GM19025 (cell line): ENCODE measurements at regions not wholly inside any gene's neighbourhood (a gene's known extent, or its start where the extent isn't known, plus 50 kb on each side); places are given as distances from the start of the nearest gene placed in this dataset.

Experiments
- ATAC-seq: cut with Tn5 transposase; IDR thresholded peaks from one replicate; pipeline ENCODE4 v1.9.1; 2021; ENCODE audit warnings: mild to moderate bottlenecking, low read depth, moderate library complexity; ENCODE audit not compliant: unreplicated experiment

DNA sequence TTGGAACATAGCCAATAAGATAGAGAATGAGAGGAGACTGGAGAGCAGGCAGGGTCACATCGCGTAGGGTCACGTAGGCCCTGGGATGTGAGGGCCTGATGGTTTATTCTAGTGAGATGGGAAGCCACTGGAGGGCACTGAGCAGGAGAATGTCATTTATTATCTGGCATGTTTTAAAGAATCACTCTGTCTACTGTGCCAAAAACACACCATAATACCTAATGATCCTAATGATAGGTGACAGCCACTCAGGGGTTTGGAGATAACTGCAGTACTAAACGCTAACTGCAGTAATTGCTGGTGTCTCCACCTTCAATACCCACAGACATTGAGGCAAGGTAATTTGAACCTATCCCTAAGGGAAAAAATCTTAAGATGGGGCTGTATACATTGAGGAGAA is 185.4 kb downstream of the TTLL7 start:
- ATAC-seq = no peak

DNA sequence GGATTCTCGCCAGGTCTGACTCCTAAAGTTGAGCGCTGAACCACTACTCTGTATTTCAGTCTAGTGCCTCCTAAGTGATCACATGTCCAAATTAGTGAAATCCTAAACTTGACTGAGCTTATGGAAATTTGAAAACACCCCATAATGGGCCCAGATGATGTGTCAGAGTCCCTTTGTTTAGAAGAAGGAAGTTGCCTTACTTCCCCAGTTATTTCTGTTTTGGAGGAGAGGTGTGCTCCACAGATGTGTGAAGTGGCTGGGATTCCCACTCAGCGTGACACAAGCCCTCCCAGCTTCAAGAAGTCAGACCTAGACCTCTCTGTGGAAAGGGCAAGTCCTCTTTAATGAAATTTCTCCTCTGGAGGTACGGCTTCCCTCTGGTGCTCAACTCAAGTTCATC is 188.8 kb downstream of the TTLL7 start:
- no peak for ATAC-seq

DNA sequence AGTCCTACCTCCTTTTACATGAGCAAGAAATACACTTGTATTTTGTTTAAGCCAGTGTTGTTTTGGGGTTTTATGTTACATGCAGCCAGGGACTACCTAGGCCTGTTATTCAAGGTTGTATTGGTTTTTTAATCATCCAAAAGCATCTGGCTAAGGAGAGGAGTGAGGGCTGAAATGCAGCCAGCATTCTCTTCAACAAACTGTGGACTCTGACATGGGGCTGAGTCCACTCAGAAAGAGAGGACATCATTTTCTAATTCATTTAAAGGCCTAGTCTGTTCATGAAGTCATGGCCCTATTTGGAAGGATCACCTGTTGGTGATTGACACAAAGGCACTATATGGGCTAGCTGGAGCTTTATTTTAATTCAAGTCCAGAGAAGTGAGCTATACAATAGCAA is 190.4 kb downstream of the TTLL7 start:
- ATAC-seq = no peak

DNA sequence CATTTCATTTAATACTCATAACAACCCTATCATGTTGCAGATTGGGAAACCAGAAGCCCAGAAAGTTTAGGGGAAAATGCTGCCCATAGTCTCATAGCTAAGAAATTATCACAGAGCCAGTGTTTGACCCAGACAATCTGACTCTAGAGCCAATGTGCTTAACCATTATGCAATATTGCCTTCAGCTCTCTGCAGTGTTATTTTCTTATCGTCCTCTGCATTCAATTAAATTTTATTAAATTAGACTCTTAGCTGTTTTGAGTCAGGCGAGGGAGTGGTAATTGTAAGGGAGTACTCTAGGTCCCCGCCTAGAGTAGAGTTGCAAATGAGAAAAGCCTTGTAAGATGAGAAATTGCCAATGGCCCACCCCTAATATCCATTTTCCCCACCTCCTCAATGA is 191.1 kb downstream of the TTLL7 start:
- ATAC-seq = no peak

DNA sequence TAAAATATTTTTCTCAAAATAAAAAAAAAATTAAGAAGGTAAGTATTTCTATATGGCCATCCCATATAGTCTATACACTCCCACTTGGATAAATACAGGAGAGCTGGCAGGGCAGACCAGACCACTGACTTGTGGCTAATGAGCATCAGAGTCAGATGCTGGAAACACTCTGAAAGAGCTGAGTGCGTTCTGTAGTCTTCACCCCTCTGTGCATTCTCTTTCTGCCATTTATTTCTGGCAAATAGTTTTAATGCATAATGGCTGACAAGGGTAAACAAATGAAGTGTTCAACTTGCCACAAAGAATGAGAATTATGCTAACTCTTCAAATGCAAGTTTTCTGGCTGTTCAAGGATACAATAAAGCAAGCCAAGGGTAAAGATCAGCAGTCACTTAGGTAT is 191.7 kb downstream of the TTLL7 start:
- ATAC-seq = no peak

DNA sequence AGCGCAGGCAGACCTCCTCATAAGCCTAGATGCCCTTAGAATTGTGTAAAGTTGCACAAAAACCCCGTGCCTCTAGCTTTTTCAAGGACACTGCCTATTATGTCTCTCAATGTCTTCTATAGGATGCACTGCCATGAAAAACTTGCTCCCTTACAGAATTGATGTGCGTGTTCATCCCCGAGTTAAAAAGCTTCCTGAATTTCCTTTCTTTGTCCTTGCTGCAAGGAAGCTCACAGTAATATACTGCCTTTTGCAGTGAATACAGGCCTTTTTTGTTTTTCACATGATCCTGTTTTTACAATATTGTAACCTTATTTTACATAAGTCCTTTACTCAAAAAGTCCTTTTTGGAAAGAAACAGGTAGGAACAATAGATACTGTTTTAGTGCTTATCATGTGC is 193.0 kb downstream of the TTLL7 start:
- ATAC-seq = no peak

DNA sequence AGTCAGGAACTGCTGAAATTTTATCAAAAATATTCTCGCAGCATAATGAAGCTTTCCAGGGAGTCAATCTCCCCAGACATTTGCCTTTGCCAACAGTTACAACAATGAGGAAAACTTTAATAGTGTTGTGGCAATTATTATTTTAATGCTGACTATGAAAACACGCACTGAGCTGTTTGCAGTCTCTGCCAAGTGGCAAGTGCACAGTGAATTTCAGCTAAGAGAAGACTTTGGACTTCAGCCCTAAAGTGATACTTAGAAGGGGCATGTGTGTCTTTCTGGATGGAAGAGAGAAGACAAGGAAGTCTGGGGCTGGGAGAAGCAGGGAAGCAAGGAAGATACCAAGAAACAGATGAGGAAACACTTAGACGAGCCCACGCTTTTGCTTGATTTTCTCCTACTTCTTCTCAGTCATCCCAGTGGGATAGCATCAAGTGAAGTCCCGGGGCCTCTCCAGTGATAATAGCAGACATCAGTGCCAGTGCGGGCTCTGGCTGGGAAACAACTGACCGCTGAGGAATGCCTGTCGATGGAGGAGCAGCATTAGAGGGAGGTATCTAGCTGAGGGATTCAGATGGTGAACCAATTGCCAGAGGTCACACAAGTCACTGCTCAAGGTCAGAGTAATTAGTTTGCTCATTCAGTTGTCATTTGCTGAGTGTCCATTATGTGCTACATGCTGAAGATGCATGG is 196.3 kb downstream of the TTLL7 start:
- ATAC-seq = no peak

DNA sequence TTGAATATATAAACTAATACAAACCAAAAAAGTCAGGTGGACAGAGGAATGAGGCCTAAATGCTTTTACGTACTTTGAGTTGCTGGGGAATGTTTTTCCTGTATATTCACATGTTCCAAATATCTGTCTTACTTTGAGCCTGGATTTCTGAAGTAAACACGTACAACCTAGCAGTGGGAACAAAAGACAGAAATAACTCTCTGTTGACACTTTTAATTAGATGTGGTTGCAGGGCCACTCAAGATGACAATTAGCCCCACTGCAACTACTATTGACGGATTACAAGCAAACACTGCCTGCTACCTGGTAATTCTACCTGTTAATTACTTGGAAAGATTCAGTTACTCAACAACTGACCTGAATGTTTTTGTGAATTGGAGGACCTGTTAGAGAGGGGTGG is 196.9 kb downstream of the TTLL7 start:
- no peak for ATAC-seq

DNA sequence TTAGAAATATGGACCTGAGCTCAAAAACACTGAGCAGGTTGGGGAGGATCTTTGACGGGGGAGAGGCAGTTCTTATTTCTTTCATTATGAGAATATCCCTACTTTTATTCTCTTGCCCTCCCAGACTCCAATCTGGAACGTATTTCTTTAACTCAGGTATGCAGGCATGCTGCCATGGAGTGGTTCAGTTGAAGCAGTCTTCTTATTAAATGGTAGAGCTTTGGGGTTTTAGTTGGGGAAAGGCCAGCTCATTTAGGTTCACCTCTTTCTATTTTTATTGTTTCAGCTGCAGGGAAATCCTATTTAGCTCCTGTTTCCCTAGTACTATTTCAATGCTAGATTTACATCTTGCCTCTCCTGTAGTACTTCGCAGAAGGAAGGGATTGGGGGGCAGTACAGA is 198.9 kb downstream of the TTLL7 start:
- ATAC-seq = no peak

DNA sequence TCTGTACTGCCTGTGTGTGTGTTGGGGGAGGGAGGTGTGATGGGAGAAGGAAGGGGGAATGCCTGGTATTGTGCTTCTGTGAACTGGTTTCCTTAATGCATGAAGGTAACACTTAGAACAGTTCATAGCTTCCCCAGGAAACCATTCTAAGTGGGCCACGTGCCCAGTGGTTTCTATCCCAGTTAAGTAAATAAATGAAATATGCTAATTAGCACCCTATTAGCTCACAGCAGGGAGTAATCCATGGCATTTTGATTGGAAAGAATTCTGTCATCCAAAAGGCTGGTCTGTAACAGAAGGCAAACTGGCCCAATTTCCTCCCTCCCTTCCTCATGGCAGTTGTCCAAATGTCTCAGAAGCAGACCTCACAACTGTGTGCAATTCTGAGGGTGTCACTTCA is 199.3 kb downstream of the TTLL7 start:
- ATAC-seq = no peak

DNA sequence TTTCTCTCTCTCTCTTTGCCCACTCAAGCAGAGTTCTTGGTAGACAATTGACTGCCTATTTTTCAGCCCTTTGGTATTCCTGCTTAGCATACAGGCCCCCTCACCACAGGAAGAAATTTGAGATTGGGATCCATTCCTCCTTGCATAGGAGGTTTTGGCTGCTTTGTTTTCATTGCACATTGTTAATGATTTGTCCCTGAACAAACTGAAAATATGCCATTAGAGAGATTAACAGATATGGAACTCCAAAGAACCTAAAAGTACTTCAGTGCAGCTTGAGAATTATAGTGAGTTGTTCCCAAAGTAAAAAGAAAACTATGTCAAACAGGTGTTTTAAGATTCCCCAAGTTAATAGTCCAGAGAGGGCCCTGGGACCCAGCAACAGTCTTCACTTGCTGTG is 200.0 kb downstream of the TTLL7 start:
- ATAC-seq = no peak

DNA sequence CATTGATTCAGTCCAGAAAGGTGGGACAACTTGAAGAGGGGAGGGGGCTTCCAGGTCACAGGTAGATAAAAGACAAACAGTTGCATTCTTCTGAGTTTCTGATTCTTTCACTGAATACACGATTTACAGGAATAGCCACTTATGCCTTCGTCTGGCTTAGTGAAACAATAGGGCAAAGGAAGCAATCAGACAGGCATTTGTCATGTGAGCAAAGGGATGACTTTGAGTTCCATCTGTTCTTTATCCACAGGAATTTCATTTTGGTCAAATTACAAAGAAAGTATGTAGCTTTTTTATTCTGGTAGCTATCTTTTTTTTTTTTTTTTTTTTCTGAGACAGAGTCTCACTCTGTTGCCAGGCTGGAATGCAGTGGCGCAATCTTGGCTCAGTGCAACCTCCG is 202.5 kb downstream of the TTLL7 start:
- ATAC-seq = no peak

DNA sequence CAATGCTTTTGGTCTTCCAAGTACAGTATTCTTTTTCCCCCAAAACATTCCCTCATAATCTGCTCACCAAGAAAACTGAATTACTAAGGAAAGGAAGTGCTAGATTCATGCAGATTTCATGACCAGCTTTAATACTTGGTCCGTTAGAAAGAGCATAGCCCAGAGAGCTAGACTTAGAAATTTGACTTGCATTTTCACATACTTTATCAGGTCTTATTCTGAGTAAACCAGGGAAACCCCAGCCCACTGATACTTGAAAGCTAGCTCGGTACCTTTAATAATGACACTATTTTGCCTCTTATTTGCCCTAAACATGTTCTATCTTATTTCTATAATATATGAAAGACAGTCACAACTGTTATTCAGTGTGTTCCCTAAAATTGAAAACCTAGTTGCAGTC is 204.5 kb downstream of the TTLL7 start:
- ATAC-seq = peak; percentile 95

DNA sequence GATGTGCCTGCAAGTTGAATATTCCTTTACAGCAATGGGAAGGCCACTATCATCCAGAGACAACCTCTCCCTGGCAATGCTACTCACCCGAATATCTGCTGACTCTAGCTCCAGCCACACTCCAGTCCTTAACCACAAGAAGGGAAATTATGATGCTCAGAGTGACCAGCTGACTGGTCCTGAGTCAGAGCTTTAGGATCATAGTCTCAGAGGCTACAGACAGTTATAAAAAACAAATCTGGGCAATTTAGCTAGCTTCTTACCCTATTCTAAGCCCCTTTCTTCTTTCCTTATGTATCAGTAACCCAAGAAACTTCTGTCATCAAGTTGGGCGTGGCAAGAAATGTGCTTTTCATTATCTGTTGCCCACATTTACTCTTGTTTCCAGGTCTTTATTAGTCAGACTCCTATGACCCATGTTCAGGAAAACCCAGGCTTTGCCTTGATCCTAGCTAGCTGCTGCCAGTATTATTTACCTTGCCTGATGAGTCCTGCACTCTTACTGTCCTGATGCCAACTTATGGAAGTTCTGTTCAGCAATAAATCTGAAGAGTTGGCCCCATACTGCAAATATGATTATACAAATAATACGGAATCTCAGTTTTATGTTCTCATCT is 207.0 kb downstream of the TTLL7 start:
- no peak for ATAC-seq

DNA sequence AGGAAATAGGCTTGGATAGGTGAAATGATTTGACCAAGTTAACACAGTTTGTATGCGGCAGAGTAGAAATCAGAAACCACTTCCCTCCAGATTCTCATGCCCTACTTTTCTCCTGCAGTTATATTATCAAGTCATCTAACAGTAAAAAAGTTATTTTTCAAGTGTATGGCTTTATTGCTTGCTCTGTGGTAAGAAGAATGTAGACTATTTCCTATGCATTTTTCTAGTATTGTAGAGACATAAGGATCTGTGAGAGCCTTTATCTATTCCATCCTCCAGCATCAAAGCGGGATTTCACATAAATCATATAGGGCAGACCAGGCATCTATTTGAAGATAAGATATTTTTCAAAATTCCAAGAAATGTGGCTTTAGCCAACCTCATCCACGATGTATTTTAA is 208.5 kb downstream of the TTLL7 start:
- ATAC-seq = no peak

DNA sequence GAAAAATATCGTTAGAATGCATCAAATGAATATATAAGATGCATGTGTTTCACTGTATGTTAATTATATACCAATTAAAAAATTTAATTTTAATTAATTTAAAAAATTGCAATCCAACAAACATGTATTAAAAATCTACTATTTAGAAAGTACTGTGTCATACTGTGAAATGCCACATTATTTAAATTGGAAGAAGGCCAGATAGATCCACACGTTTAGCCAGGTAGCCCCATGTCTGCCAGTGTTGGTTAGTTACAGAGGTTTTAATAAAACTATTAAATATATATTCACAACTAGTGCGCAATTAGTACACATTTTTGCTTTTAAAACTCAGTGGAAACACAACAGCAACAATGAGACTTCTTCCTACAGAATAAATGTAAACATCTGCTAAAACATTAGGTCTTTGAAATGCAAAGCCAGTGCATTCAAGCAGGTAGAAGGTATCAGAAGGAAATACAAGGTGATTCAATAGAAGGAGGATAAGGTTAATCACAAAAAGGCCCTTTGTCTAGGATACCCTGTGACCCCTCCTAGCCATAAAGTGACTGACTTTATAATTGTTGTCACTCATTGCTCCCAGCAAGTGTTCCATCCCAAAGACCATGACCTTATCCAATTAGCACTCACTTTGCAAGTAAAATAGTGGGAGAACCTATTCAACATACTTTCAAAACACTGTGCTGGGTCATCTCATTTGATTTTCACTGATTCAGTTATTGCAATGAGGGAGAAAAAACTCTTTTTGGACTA is 211.5 kb downstream of the TTLL7 start:
- no peak for ATAC-seq

DNA sequence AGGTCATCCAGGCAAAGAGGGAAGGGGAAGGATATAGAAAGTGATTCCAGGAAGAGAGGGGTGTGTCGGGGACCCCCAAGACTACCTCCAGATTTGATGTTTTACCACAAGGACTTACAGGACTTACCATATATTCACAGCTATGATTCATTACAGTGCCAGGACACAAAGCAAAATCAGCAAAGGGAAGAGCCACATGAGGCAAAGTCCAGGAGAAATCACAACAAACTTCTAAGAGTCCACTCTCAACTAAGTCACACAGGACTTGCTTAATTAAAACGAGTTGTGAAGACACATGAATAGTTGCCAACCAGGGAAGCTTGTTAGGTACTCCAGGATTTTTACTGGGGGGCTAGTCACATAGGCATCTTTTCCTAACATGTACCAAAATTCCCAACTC is 217.3 kb downstream of the TTLL7 start:
- no peak for ATAC-seq

DNA sequence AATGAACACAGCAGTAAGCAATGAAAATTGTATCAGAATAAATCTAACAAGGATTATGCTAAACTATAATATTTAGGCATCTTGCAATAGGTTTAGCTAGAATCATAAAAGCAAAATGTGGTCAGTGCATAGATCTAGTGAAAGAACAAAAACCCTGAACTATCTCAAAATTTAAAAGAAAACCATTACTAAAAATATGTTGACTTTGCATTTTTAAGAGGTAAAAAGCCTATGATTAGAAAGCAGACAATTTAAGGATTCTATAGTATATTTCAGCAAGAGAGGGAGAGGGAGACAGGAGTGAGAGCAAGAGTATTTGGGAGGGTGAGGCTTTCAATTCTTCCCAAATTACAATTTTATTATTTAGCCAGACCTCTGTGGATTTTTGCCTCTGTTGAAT is 219.4 kb downstream of the TTLL7 start:
- ATAC-seq = no peak

DNA sequence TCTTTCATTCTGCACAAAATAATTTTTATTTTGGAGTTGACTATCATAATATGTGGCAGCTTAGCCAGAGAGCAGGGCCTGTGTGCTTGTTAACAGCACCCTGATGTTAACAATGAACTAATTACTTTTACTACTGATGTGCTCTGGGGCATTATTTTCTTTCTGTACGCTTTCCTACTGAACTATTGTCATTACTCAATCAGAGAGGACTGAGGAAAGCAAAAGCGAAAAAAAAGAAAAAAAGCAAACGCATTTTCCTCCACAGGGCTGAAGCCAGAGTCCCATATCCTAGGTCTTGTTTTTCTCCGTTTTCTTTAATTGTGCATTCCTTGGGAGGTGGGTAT is 221.2 kb downstream of the TTLL7 start:
- no peak for ATAC-seq

DNA sequence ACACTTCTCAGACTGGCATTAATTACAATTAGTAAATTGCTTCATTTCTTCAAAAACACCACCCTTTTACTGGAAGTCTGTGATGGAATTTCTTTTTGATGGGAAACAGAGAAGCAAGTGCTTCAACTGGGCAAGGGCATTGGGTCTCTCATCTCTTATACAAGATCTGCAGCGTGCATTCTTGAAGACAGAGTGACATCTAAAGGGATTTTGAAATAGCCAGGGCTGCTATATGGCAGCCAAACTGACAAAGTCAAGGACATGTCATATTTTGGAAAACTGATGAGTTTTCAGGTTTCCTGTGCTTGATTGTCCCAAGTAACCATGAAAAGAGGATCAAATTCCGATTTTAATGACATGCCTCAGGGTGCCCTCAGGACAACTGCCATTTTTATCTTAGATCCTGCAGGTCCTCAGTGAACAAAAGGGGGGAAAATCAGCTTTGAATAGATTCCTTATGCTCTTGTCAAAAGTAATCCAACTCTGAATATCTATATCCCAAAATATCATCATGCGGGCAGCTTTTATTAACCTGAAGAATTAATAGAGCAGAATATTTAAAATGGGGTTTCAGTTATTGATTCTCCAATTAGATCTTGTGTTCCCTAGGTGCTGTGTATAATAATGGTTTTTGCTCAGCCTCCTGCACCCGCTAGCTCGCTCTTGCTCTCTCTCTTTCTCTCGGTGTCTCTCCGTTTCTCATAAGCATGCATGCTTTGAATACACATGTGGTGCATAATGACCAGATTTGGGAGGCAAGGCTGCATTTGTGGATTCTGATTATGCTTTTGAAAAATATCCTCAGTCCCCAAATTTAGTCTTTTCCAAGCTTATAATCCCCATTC is 221.8 kb downstream of the TTLL7 start:
- no peak for ATAC-seq

DNA sequence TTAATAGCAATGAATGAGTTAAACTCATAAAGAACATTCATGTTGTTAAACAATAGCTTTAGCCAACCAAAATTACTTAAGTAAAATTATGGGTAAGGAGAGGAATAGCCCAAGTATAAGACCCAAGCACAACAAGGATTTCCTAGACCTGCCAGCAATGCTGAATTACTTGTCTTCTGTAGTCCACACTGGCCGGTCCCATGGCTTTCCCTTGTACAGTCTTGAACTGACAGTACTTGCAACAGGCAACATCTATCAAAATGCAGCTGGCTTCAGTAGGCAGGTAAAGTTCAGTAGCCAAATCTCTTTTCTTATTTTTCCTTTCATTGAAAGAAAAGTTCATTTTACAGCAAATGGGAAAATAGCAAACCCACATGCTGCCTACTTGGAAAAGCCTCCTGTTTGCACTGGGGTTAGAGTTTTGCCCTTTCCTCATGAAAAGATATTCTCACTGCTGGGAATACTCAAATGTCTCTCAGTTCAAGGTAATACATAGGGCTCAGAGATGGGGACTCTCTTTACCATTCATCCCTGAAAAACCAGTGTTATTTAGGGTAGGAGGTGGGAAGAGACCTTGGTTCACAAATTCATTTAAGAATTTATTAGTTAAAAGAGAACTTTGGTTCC is 222.8 kb downstream of the TTLL7 start:
- ATAC-seq = no peak
